Psoas muscle (tissue), 7 donors: ENCODE measurements at regions not wholly inside any gene's neighbourhood (a gene's known extent, or its start where the extent isn't known, plus 50 kb on each side); places are given as distances from the start of the nearest gene placed in this dataset.

Experiments
- ATAC-seq, 4 donors: fragments of 200-7000 bp; cut with Tn5 transposase; one replicate each; pipeline ENCODE4 v1.9.1; 2020; ENCODE audit warnings: moderate library complexity in 3 of 4, mild to moderate bottlenecking in 2 of 4
- DNase-seq, 2 donors: peaks; one replicate each; pipeline ENCODE4 v3.0.0-alpha.2; 2020
- H3K27ac ChIP-seq: fragments of 200-600 bp; one replicate; pipeline ENCODE4 v1.8.0; 2022
- H3K27me3 ChIP-seq, 3 donors: fragments of 200-600 bp in 1 of 3; one replicate each; pipeline versions ENCODE4 v1.6.1 to v1.8.0; 2013 to 2022; ENCODE audit warnings: low read length in 2 of 3, mild to moderate bottlenecking in 2 of 3, moderate library complexity in 1 of 3; ENCODE audit not compliant: insufficient read depth in 3 of 3
- H3K36me3 ChIP-seq, 2 donors: fragments of 200-600 bp in 1 of 2; one replicate each; pipeline versions ENCODE4 v1.6.1 to v1.8.0; 2013 to 2022; ENCODE audit warnings: low read depth in 1 of 2, mild to moderate bottlenecking in 1 of 2, moderate library complexity in 1 of 2; ENCODE audit not compliant: insufficient read depth in 1 of 2
- H3K4me1 ChIP-seq: fragments of 200-600 bp; one replicate; pipeline ENCODE4 v1.8.0; 2022
- H3K4me3 ChIP-seq: fragments of 200-600 bp; one replicate; pipeline ENCODE4 v1.8.0; 2022; ENCODE audit warnings: mild to moderate bottlenecking
- H3K9me3 ChIP-seq: fragments of 200-600 bp; one replicate; pipeline ENCODE4 v1.8.0; 2022
- WGBS, 3 donors: extraction: QIAGEN DNeasy Blood & Tissue Kit; methylation state at CpG; one replicate each; pipeline versions ENCODE4 v1.1.6 to v1.1.7; 2013; 5-methylcytosine and 5-hydroxymethylcytosine counted together
- intact Hi-C, 2 donors: fragments of 100-400 bp; cut with DNase I; formaldehyde crosslinking; loops; one replicate each; pipeline versions ENCODE4 v1.11.0 to v1.14.2; 2022
- TF ChIP-seq, protein P1 (sequence below): fragments of 200-600 bp; IDR thresholded peaks from one replicate; pipeline ENCODE4 v1.8.0; 2022; ENCODE audit warnings: antibody characterized with exemption
- donor health status: healthy with polysubstance abuse.
- donor health status: DM: no; HTN: no; CAD: no; lungs with moderate emphysema.
- donor health status: Bipolar disorder and iron deficiency.
- donor health status: healthy.
- donor health status: DM: yes; HTN: yes; CAD: no.
- donor health status: DM: no; HTN: no; CAD: no.
- donor health status: DM: yes; HTN: yes; CAD: no.

DNA sequence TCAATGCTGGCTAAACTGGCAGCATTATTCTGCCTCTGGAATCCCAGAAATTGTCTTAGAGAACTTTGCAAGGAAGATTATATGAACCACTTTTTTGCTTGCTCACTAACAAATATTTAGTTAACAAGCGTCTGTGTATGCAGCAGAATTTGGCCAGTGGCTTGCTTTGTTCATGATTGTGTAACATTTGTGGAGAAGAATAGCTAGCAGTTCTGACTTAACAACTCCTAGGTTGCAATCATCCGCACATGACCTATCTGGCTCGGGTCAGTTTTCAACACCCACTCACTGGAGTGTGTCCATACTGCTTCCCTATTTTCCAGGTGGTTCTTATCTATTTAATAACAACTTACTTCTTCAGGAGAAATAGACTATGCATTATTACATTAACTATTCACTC, 98.5 kb downstream of the SNX18 start:
- Histone ChIP-seq H3K27me3 (no peaks in the 10 kb centered on the region), H3K36me3 (no peaks in the 10 kb centered on the region), H3K27ac (no peak overlapping the region), H3K4me3 (no peak overlapping the region), H3K4me1 (no peaks in the 10 kb centered on the region), H3K9me3 (no peaks in the 10 kb centered on the region)
- no peak for DNase-seq
- TF ChIP-seq, protein P1, sequence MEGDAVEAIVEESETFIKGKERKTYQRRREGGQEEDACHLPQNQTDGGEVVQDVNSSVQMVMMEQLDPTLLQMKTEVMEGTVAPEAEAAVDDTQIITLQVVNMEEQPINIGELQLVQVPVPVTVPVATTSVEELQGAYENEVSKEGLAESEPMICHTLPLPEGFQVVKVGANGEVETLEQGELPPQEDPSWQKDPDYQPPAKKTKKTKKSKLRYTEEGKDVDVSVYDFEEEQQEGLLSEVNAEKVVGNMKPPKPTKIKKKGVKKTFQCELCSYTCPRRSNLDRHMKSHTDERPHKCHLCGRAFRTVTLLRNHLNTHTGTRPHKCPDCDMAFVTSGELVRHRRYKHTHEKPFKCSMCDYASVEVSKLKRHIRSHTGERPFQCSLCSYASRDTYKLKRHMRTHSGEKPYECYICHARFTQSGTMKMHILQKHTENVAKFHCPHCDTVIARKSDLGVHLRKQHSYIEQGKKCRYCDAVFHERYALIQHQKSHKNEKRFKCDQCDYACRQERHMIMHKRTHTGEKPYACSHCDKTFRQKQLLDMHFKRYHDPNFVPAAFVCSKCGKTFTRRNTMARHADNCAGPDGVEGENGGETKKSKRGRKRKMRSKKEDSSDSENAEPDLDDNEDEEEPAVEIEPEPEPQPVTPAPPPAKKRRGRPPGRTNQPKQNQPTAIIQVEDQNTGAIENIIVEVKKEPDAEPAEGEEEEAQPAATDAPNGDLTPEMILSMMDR = no peak
- 36 to 48% (median 38%) methylated on average over 3 of the region's 3 CpGs for WGBS, 3 donors
- intact Hi-C loops = no loop called here
- ATAC-seq = peak in 3 of 4 donors; percentile 50 to 58 (median 56)

- intact Hi-C loops = loop anchor here in 1 of 2 donors (1.0 kb wide), 1 partner anchor 25 kb away; no protein-coding TSS in a partner anchor
- Histone ChIP-seq H3K4me3 (no peak overlapping the region), H3K9me3 (no peaks in the 10 kb centered on the region), H3K27me3 (no peaks in the 10 kb centered on the region), H3K27ac (no peak overlapping the region), H3K4me1 (no peaks in the 10 kb centered on the region), H3K36me3 (no peaks in the 10 kb centered on the region)
- DNase-seq (no peak), ATAC-seq (no peak)
- TF ChIP-seq, protein P1 = no peak
- WGBS, 3 donors = 99 to 100% (median 100%) methylated on average over 1 of the region's 1 CpG
Observed at GRCh38 chr5:54615381-54615780, 97.8 kb downstream of the SNX18 start.

GRCh38 chr5:54612711-54613110, 95.2 kb downstream of the SNX18 start:
- no peaks in the 10 kb centered on the region for H3K4me1 ChIP-seq
- ATAC-seq (no peak), DNase-seq (no peak)
- H3K9me3 ChIP-seq = no peaks in the 10 kb centered on the region
- TF ChIP-seq, protein P1 = no peak
- H3K36me3 ChIP-seq = no peaks in the 10 kb centered on the region
- no peak overlapping the region for H3K27ac ChIP-seq
- no peaks in the 10 kb centered on the region for H3K27me3 ChIP-seq
- H3K4me3 ChIP-seq = no peak overlapping the region
- intact Hi-C loops = no loop called here
- WGBS, 3 donors = 82 to 90% (median 88%) methylated on average over 5 of the region's 5 CpGs

- WGBS, 3 donors = 58 to 68% (median 59%) methylated on average over 5 of the region's 5 CpGs
- H3K36me3 ChIP-seq = no peaks in the 10 kb centered on the region
- intact Hi-C loops = no loop called here
- no peak overlapping the region for H3K4me3 ChIP-seq
- DNase-seq (no peak), ATAC-seq (no peak)
- no peaks in the 10 kb centered on the region for H3K9me3 ChIP-seq
- TF ChIP-seq, protein P1 = no peak
- no peaks in the 10 kb centered on the region for H3K4me1 ChIP-seq
- H3K27ac ChIP-seq = no peak overlapping the region
- H3K27me3 ChIP-seq = no peaks in the 10 kb centered on the region
Observed at GRCh38 chr5:54611290-54611951, 93.9 kb downstream of the SNX18 start.
